NCI-H748 (cell line): ENCODE measurements at regions not wholly inside any gene's neighbourhood (a gene's known extent, or its start where the extent isn't known, plus 50 kb on each side); places are given as distances from the start of the nearest gene placed in this dataset.
A peak's percentile ranks its signal among the peaks of the same experiment; 100 is the strongest.
"Not testable (repeated sequence)": the region's sequence is repeated elsewhere in the genome, so short reads cannot be mapped to it uniquely, and the experiment has no call there.

ENCODE experiments used
- DNase-seq: peaks from one replicate; lab custom pipeline; 2025; ENCODE audit not compliant: unreplicated experiment; lab: John Stamatoyannopoulos, UW

DNA sequence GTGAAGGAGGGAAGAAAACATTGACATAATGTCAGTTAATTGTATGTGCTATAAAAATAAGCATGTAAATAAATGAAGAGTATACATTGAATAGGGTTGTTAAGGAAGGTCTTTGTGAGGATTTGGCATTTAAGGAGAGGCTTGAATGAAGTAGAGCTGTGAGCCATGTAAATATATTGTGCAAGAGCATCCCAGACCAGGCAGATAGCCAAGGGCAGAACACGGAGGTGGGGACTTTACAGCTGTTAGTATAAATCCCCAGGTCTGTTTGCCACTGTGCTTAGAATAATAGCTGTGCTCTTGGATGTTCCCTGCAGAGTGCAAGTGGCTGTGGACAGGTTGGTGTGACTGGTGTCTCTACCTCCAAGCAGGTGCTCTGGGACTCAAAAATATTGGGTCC, 211.7 kb downstream of the LRRC70 start:
- peak; percentile 93 for DNase-seq

DNA sequence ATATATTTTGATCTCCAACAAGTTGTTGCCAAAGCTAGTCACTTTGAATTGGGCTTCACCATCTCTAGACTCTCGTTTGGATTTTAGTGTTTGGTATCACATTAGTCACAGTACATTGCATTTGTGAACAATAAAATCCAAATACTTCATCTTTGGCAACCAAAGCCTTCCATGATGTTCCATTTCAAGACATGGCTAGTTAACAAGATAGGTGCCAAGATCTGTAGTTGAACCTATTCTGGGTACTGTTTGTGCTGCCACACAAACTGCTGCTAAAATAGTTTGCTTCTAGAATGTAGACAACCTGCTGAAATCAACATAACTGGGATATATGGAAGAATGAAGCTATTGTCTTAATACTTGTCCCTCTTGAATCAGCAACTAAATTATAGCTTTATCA, 207.5 kb downstream of the LRRC70 start:
- DNase-seq = no peak

DNA sequence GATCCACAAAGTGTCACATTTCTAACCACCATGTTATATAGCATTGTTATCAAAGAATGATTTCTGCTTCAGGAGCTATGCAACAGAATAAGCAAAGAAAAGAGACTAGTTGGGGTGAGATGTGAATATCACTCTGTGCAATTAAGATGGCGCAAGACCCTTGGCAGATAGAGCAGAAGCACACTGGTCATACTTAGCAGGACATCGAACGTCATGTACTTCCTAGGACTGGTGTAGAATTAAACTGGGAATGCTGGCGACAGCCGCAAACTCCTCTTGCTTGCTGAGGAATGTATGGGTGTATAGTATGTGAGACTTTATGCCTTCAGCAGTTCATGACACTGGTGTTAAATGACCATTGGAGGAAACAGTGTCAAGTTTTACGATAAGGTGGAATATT, 207.0 kb downstream of the LRRC70 start:
- no peak for DNase-seq

DNA sequence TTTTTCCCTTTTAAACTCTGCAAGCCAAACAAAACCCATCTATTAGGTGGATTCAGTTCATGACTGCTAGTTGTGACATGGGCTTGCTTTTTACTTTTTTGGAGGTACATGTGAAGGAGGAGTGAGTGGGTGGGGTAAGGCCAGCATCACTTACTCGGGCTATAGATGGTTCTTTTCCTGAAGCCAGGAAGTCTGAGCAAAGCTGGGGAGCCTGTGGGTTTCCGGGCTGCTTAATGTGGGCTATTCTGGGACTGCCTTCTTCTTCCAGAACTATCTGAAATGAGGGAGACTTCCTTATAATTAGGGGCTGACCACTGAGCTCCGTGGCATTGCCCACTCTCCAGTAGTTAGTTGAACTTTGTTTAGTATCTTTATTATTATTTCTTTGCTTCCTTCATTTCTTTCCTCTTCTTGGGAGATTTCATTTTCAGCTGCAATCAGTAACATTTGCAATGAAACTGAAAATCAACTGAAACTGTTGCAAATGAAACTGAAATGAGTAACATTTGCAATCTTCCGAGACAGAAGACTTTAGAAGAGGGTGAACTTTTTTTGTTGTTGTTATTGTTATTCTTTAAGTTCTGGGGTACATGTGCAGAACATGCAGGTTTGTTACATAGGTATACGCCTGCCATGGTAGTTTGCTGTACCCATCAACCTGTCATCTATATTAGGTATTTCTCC, 204.9 kb downstream of the LRRC70 start:
- DNase-seq = no peak

DNA sequence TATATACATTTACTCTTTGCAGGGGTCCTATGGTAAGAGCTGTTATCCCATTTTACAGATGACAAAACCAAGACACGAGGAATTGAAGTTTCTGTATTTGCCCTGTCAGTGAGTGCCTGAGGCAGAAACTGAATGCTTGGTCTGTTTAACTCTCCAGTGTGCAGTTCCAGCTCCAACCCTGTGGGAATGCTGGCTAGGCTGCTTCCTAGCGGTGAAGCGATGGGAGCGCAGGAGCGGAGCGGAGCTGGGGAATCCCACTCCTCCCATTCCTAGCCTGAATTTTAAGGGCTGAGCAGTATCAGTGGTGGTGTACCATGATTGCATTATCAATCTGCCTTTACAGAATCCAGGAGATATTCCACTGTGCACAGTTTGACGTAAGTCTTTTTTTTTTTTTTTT, 202.3 kb downstream of the LRRC70 start:
- DNase-seq = peak; percentile 18

DNA sequence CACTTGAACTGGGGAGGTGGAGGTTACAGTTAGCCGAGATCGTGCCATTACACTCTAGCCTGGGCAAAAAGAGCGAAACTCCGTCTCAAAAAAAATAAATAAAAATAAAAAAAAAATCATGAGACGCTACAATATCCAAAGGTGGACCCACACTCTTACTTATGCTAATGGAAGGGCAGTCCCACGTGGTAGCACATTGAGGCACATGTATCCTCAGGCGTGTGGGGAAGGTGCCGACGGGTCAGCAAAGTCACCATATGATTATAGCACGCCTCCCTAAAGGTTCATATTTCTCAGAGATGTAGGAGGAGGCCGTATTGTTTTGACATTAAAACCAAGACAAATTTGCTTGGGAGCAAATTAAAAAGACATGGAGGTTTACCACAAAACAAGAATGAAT, 201.6 kb downstream of the LRRC70 start:
- DNase-seq = no peak

DNA sequence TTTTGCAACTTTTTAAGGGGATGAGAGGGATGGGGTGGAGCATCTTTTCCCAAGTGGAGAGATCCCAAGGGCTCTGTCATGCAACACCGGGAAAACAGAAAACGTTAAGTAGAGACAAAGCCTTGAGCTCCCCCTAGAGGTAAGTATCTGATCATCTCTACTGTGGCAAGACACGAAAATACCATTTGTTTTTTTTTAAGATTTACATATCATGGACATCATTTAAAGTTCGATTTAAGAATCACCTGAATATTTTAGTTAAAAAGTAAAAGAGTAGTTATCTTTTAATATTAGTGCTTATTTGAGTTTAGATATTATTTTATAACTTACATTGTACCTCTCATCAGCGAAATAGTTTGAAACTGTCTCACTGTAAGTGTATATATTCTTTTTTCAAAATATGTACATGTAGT, 200.4 kb downstream of the LRRC70 start:
- DNase-seq = peak; percentile 66

DNA sequence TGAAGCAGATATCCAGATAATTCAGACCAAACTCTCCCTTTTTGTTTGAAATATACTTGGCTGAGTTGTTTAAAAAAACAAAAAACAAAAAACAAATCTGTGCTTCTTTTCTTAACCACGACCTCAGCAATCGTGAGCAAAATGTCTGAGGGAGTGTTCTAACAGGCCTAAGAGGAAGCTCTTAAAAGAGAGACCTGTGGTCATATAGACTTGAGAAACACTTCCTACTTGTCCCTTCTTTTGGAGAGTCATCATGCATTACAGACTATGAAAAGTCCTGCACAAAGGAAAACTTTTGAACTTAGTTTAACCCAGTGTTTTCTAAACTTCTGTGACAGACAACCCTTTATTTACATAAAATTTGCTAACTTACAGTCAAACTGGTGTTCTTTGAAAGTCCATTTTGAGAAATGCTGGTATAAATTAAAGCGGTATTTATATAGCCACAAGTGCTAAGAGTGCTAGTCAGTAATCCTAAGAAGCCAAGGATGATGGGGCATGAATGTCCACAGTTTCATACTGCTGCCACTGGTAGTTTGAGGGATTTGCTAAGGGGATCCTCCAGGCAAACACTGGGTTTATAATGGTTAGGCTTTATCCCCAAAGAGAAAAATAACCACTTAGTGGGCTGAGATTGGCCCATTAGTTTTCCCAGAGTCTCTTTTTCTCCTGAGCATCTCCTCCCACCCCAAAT, 199.8 kb downstream of the LRRC70 start:
- no peak for DNase-seq

DNA sequence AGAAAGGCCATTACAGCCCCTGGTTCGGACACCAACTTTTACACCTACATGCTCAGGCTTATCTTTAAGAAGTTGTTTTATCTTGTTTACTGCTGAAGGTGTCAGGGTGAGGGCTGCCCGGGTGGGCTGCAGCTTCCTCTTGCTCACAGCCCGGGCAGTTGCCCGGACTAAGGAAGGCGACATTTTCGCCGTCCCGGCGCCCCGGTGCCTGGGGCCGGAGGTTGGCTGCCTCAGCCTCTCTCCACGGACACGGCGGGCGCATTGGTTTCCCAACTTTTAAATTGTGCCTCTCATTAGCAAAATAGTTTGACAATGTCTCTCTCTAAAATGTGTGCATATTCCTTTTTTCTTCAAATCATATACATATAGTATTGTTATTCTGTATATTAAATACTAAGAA, 198.5 kb downstream of the LRRC70 start:
- not testable (repeated sequence) for DNase-seq

DNA sequence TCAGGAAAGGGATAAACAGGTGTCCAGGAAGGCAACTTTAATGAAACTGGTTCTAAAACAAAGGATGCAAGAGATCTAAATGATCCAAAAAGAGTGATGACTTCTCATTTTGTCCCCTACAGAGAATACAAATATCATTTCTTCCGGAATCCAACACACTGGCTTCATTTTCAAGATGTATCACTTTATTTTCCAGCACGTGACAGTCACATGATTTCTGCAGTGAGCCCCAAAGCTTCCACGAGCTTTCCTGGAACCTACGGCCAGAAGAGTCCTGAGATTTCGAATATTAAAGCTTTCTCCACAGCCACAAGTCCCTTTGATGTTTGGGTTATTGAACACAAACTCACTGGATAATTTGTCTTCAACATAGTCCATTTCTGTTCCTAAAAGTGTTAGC, 198.0 kb downstream of the LRRC70 start:
- not testable (repeated sequence) for DNase-seq

DNA sequence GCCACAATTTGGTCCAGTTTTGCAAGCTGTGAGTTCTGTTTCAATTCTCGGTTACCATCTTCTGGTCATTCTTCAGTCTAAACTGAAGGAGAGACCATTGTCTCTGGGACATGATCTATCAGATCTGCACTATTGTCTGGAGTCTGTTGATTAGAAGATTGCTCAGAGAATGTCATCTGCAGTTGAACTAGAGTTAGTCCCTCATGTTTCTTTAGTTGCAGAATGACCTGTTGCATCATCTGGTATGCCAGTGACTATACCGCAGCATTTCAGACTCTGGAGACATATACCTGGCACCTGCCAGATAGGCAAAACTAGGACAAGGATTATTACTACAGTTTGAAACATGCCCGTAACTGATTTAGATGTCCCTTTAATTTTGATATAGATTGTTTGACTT, 194.8 kb downstream of the LRRC70 start:
- DNase-seq = no peak

DNA sequence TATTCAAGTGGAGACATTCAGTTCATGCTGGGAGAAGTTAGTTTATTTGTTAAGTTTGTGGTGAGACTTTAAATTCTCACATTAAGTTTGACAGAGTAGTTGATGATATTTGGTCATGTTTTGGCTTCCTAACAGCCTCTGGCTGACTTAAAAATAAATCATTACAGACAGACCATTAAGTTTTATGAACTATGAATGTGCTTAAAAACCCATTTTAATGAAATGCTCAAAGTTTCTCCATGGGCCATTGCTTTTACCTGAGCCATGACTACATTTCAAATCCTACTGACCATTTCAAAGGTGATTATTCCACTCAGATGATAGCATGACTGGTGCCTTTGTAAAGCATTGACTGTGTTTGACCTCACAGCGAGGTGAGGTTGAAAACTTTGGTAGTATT, 192.7 kb downstream of the LRRC70 start:
- DNase-seq = no peak

DNA sequence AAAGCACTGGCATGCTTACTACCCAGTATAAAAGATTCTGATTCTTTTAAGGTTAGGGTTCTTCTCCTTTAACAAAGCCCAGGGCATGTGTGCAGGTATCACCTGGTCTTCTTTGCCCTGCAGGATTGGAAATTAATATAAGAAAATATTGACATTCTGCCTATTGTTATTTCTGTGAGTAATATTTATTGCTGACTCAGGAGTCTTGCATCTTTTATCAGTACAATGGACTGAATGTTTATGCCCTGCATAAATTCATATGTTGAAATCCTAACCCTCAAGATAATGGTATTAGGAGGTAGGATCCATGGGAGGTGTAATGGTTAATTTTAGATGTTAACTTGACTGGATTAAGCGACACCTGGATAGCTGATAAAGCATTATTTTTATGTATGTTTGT, 189.0 kb downstream of the LRRC70 start:
- DNase-seq = no peak

DNA sequence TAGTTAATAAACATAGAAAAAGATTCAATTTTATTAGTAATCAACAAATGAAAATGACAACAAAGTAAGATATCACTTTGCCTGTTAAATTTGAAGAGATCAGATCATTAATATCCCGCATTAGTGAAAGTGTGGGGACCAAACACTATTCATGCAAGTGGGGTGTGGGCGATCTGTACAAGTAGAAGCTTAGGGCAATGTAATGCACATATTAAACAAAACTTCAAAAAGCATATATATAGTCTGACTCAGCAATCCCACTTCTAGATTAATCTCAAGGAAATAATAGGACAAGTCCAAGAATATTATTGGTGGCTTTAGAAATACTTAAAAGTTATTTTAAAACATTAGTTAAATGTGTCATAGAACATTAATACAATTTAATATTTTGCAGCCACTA, 188.5 kb downstream of the LRRC70 start:
- no peak for DNase-seq

DNA sequence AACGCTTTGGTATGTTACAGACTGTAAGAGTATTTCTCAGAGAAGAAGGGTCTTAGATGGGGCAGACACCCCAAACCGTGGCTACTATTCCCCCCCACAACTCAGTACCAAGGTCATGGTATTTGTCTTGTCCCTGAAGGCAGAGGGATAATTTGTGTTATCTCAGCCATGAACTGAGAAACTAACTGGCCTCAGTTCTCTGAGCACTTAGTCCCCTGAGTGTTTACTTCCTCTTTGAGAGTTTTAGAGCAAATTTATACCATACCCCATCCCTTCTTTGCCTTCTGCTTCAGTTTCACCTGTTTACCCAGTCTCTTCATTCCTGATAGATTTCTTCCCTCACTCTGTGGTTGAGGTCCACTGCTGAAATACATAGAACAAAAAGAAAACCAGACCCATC, 183.9 kb downstream of the LRRC70 start:
- DNase-seq = no peak

DNA sequence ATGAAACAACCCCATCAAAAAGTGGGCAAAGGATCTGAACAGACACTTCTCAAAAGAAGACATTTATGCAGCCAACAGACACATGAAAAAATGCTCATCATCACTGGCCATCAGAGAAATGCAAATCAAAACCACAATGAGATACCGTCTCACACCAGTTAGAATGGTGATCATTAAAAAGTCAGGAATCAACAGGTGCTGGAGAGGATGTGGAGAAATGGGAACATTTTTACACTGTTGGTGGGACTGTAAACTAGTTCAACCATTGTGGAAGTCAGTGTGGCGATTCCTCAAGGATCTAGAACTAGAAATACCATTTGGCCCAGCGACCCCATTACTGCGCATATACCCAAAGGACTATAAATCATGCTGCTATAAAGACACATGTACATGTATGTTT, 179.1 kb downstream of the LRRC70 start:
- not testable (repeated sequence) for DNase-seq

DNA sequence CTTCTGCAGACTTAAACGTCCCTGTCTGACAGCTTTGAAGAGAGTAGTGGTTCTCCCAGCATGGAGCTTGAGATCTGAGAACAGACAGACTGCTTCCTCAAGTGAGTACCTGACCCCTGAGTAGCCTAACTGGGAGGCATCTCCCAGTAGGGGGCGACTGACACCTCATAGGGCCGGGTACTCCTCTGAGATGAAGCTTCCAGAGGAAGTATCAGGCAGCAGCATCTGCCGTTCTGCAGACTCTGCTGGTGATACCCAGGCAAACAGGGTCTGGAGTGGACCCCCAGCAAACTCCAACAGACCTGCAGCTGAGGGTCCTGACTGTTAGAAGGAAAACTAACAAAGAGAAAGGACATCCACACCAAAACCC, 174.4 kb downstream of the LRRC70 start:
- not testable (repeated sequence) for DNase-seq

DNA sequence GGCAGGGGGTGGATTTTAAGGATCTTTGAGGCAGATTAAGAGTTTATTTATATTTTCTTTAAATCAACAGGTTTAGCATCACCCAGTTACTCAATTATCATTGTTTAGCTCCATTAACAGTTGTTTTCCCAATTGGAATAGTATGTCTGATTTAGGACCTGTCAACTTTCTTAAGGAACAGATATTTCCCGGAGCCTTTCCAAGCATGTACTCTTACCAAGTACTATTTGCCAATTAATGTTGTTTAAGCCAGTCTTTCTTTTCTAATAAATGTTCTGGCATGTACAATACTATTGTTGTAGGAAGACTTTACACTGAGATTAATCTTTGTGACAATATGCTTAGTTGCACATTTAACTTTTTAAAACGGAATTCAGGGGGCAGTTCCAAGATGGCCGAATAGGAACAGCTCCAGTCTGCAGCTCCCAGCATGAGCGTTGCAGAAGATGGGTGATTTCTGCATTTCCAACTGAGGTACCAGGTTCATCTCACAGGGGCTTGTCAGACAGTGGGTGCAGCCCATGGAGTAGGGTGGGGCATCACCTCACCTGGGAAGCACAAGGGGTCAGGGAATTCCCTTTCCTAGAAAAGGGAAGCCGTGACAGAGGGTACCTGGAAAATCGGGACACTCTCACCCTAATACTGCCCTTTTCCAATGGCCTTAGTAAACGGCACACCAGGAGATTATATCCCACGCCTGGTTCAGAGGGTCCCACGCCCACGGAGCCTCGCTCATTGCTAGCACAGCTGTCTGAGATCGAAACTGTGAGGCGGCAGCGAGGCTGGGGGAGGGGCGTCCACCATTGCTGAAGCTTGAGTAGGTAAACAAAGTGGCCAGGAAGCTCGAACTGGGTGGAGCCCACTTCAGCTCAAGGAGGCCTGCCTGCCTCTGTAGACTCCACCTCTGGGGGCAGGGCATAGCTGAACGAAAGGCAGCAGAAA, 173.7 kb downstream of the LRRC70 start:
- DNase-seq = peak; percentile 5

DNA sequence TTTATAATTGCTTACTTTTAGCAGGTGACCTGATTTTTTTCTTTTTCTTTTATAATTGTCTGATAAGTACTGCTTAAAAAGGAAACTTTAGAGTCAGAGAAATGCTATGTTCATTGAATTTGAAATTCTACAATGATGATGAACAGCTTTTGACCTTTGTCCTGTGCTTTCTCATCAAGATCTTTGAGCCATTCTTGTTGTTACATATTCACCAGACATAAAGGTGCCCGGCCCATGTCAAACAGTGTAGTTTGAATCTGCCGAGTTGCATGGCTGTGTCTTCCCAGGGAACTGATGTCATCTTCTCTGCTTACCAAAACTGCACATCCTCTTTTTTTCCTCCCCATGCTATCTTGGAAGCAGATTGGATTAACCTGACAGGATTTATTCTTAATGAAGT, 163.6 kb downstream of the LRRC70 start:
- DNase-seq = peak; percentile 57

DNA sequence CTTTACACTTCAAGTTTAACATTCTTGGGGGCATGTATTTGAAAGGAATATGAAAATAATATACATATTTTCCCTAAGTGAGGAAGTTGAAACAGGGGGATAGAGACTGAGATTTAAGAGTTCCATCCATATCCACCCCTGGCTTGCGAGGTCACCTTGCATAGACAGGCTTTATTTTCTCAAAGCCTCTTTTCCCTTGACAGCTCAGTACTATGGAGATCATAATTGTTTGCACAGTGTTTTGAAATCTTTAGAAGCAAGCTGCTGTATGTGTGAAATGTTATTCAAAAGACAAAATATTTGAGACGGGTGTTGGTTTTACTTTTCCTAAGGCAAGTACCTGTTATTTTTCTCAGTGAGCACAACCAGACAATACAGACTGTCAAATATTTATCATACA, 163.1 kb downstream of the LRRC70 start:
- DNase-seq = peak; percentile 18

DNA sequence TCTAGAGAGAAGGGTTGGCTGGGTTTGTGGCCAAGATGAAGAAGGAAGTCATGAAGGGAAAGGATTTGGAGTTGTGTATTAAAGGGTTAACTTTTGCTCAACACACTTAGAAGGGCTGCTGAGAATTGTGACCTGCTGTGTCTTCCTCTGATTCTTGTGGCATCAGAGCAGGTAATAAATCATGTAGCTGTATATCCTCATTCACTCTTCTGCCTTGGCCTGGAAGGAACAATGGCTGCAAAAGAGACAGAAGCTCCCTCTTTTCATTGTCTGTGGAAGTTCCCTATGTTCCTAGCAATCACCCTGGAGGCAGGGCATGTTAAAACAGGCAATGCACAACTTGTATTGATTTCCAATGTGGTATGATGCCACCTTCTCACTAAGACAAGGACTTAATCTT, 159.1 kb downstream of the LRRC70 start:
- DNase-seq = no peak

DNA sequence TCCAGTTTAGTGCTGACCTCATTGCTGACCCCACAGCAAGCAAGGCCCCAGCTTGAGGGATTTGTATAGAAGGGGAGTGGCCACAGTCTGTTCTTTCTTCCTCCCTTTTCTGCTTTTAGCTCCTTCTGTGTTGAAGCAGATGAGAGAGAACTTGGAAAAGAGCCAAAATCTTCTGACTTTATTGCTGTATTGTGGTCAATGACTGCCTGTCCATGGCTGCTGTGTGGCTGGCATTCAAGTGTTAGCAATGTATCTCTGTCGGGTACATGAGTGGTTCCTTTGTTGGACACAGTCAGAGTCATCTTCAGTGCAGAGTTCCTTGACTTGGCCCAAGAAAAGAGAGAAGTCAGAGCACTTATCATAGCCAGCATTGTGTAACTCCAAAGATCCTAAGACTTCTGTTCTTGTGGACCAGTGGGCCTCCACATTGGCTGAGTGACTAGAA, 154.1 kb downstream of the LRRC70 start:
- peak; percentile 62 for DNase-seq
